Right lobe of liver (tissue), 4 donors: ENCODE measurements at regions not wholly inside any gene's neighbourhood (a gene's known extent, or its start where the extent isn't known, plus 50 kb on each side); places are given as distances from the start of the nearest gene placed in this dataset.

Source experiments
- POLR2A ChIP-seq: fragments of 450-650 bp; IDR thresholded peaks from one replicate; pipeline ENCODE4 v1.6.1; 2017; ENCODE audit warnings: antibody characterized with exemption, mild to moderate bottlenecking
- TF ChIP-seq, protein P1 (sequence below), 4 donors: fragments of 200-600 bp in 3 of 4; fragments of 450-650 bp in 1 of 4; IDR thresholded peaks; one replicate each; pipeline versions ENCODE4 v1.5.1 to v1.8.0; 2016 to 2022; ENCODE audit warnings: antibody characterized with exemption in 4 of 4, mild to moderate bottlenecking in 2 of 4
- donor health status: DM: no; HTN: no; CAD: no.
- donor health status: DM: no; HTN: no; CAD: no.
- donor health status: DM: no; HTN: yes; CAD: no.

DNA sequence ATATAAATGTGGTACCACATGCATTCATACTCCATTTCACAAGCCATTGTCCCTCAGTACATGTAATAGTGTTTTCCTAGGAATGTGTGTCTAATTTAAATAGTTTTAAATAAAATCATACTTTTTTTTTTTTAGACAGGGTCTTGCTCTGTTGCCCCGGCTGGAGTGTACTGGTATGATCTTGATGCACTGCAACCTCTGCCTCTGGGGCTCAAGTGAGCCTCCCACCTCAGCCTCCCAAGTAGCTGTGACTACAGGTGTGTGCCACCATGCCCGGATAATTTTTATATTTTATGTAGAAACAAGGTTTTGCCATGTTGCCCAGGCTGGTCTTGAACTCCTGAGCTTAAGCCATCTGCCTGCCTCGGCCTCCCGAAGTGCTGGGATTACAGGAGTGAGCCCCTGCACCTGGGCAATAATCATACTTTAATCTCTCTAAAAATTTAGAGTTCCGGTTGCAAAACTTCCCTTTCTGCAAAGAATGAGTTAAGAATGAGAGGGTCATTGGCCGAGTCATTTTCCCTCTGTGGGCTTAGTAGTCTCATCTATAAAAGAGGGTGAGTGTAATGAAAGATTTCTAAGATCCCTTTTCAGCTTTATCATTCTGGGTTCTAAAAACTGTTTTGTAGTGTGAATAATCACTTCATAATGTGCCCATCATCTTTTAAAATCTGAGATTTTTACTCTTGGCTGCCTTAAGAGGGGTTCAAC lies 116.0 kb upstream of the PELI1 start:
- TF ChIP-seq, protein P1, sequence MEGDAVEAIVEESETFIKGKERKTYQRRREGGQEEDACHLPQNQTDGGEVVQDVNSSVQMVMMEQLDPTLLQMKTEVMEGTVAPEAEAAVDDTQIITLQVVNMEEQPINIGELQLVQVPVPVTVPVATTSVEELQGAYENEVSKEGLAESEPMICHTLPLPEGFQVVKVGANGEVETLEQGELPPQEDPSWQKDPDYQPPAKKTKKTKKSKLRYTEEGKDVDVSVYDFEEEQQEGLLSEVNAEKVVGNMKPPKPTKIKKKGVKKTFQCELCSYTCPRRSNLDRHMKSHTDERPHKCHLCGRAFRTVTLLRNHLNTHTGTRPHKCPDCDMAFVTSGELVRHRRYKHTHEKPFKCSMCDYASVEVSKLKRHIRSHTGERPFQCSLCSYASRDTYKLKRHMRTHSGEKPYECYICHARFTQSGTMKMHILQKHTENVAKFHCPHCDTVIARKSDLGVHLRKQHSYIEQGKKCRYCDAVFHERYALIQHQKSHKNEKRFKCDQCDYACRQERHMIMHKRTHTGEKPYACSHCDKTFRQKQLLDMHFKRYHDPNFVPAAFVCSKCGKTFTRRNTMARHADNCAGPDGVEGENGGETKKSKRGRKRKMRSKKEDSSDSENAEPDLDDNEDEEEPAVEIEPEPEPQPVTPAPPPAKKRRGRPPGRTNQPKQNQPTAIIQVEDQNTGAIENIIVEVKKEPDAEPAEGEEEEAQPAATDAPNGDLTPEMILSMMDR (IDR thresholded peaks at IDR 0.05) = no peak
- no peak for TF ChIP-seq POLR2A
